Naive thymus-derived CD4-positive, alpha-beta T cell (primary cell): ENCODE measurements at regions not wholly inside any gene's neighbourhood (a gene's known extent, or its start where the extent isn't known, plus 50 kb on each side); places are given as distances from the start of the nearest gene placed in this dataset.

ENCODE experiments used
- ATAC-seq: fragments of 150-1000 bp; cut with Tn5 transposase; 2 replicates; pipeline ENCODE4 v1.10.0; 2021; ENCODE audit warnings: mild to moderate bottlenecking, moderate library complexity
- CTCF ChIA-PET: fragments of 350-600 bp; sonication (Branson Sonifier 250); formaldehyde crosslinking; loops from one replicate; lab custom pipeline; 2021; ENCODE audit warnings: antibody characterized with exemption; lab: Charles Lee
- POLR2A ChIA-PET: fragments of 350-600 bp; sonication (Branson Sonifier 250); formaldehyde crosslinking; loops from one replicate; lab custom pipeline; 2021; ENCODE audit warnings: antibody characterized with exemption, inconsistent platforms; lab: Charles Lee
- DNase-seq, 9 donors: peaks; one replicate each; pipeline versions ENCODE4 v3.0.0 to v3.0.0-alpha.2; 2020 to 2022; ENCODE audit warnings: mixed read lengths in 1 of 9
- H3K27ac ChIP-seq: one replicate; pipeline ENCODE4 v1.7.0; 2013; ENCODE audit warnings: mild to moderate bottlenecking, low read depth, low read length, moderate library complexity
- H3K27me3 ChIP-seq, 2 donors: one replicate each; pipeline ENCODE4 v1.7.0; 2013; ENCODE audit warnings: low read length in 2 of 2, mild to moderate bottlenecking in 2 of 2, moderate library complexity in 2 of 2; ENCODE audit not compliant: control insufficient read depth in 2 of 2, insufficient read depth in 2 of 2
- H3K36me3 ChIP-seq, 3 experiments: 1 replicate in 2 of 3; 2 replicates in 1 of 3; pipeline ENCODE4 v1.7.0; 2013; ENCODE audit warnings: low read length in 3 of 3, mild to moderate bottlenecking in 3 of 3, moderate library complexity in 1 of 3; ENCODE audit not compliant: insufficient read depth in 3 of 3, control insufficient read depth in 2 of 3
- H3K4me1 ChIP-seq, 2 donors: one replicate each; pipeline ENCODE4 v1.7.0; 2013; ENCODE audit warnings: low read length in 2 of 2, mild to moderate bottlenecking in 2 of 2, moderate library complexity in 1 of 2; ENCODE audit not compliant: control insufficient read depth in 2 of 2, insufficient read depth in 2 of 2
- H3K4me3 ChIP-seq: 2 replicates; pipeline ENCODE4 v1.7.0; 2013; ENCODE audit warnings: mild to moderate bottlenecking, low read length
- H3K9me3 ChIP-seq, 3 experiments: 1 replicate in 2 of 3; 2 replicates in 1 of 3; pipeline ENCODE4 v1.7.0; 2013; ENCODE audit warnings: low read length in 3 of 3; ENCODE audit not compliant: control insufficient read depth in 2 of 3
- H3K27ac Mint-ChIP-seq, 9 donors: one replicate each; pipeline ENCODE4 v1.8.0; 2020 to 2022; ENCODE audit warnings: mixed read lengths in 9 of 9, mild to moderate bottlenecking in 8 of 9, moderate library complexity in 5 of 9, inconsistent platforms in 2 of 9
- H3K27me3 Mint-ChIP-seq, 5 donors: one replicate each; pipeline ENCODE4 v1.8.0; 2021 to 2022; ENCODE audit warnings: mixed read lengths in 5 of 5, mild to moderate bottlenecking in 1 of 5
- H3K36me3 Mint-ChIP-seq, 5 donors: one replicate each; pipeline ENCODE4 v1.8.0; 2020 to 2022; ENCODE audit warnings: mixed read lengths in 5 of 5, mild to moderate bottlenecking in 3 of 5, inconsistent platforms in 1 of 5
- H3K4me1 Mint-ChIP-seq, 7 donors: one replicate each; pipeline ENCODE4 v1.8.0; 2020 to 2022; ENCODE audit warnings: mixed read lengths in 7 of 7, mild to moderate bottlenecking in 3 of 7, inconsistent platforms in 1 of 7
- H3K4me3 Mint-ChIP-seq, 10 donors: one replicate each; pipeline ENCODE4 v1.8.0; 2020 to 2022; ENCODE audit warnings: mild to moderate bottlenecking in 10 of 10, mixed read lengths in 10 of 10, moderate library complexity in 6 of 10, inconsistent platforms in 2 of 10
- H3K9me3 Mint-ChIP-seq, 11 donors: one replicate each; pipeline ENCODE4 v1.8.0; 2020 to 2022; ENCODE audit warnings: mixed read lengths in 11 of 11, mild to moderate bottlenecking in 4 of 11, inconsistent platforms in 1 of 11, moderate library complexity in 1 of 11
- intact Hi-C, 2 donors: fragments of 100-400 bp; cut with micrococcal nuclease; formaldehyde crosslinking; loops; one replicate each; pipeline ENCODE4 v1.15.1; 2023

DNA sequence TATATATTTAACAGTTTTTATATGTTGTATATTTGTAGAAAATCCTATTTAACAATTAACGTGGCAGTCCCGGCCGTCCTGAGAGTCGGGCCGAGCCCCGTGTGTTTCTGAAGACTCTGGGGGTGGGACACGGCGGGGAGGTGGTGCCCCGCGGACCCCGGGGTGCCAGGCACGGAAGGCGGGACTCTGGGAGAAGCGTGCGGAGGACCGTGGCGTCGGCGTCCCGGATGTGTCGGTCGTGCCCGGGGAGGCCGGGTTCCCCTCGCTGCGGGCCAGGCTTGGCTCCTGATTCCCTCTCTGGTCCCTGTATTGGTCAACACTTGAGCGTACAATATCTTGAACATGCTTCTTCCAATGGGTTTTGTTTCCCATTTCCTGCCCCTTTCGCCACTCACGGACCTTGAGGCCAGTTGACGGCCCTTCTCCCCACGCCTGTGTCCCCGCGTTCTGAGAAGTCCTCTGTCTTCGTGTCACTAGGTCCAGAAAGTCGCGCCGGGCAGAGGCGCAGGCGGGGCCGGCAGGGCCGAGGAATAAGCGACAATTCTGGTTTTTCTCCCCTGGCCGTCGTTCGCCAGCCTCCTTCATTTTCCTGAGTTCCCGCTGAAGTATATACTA lies 1076.7 kb downstream of the BRD1 start:
- Mint-ChIP-seq H3K4me1 (no peaks in the 10 kb centered on the region), H3K9me3 (peaks cover 0 to 3% (median 0%) of the 10 kb centered on the region in 11 donors), H3K36me3 (no peaks in the 10 kb centered on the region), H3K27ac (no peak overlapping the region), H3K4me3 (no peak overlapping the region), H3K27me3 (peaks cover 0 to 2% (median 2%) of the 10 kb centered on the region in 5 donors)
- Histone ChIP-seq H3K4me3 (no peak overlapping the region), H3K27ac (no peak overlapping the region), H3K9me3 (no peaks in the 10 kb centered on the region), H3K36me3 (no peaks in the 10 kb centered on the region), H3K4me1 (no peaks in the 10 kb centered on the region), H3K27me3 (no peaks in the 10 kb centered on the region)
- ChIA-PET CTCF (no interaction called here), POLR2A (no interaction called here)
- intact Hi-C loops: no loop called here
- DNase-seq (no peak), ATAC-seq (no peak)

DNA sequence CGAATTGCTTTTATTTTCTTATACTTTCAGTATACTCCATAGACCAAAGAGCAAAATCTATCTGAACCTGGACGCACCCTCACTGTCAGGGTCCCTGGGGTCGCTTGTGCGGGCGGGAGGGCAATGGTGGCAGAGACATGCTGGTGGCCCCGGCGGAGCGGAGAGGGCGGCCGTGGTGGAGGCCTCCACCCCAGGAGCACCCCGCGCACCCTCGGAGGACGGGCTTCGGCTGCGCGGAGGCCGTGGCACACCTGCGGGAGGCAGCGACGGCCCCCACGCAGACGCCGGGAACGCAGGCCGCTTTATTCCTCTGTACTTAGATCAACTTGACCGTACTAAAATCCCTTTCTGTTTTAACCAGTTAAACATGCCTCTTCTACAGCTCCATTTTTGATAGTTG lies 1077.4 kb downstream of the BRD1 start:
- intact Hi-C loops: no loop called here
- H3K27me3 Mint-ChIP-seq: no peaks in the 10 kb centered on the region
- Histone ChIP-seq H3K27ac (no peak overlapping the region), H3K4me1 (no peaks in the 10 kb centered on the region), H3K27me3 (no peaks in the 10 kb centered on the region), H3K9me3 (no peaks in the 10 kb centered on the region), H3K4me3 (no peak overlapping the region), H3K36me3 (no peaks in the 10 kb centered on the region)
- H3K4me1 Mint-ChIP-seq: no peaks in the 10 kb centered on the region
- ChIA-PET CTCF (no interaction called here), POLR2A (no interaction called here)
- no peak overlapping the region for H3K4me3 Mint-ChIP-seq
- H3K9me3 Mint-ChIP-seq: peaks cover 0 to 3% (median 0%) of the 10 kb centered on the region in 11 donors
- DNase-seq (no peak), ATAC-seq (no peak)
- H3K36me3 Mint-ChIP-seq: no peaks in the 10 kb centered on the region
- no peak overlapping the region for H3K27ac Mint-ChIP-seq

DNA sequence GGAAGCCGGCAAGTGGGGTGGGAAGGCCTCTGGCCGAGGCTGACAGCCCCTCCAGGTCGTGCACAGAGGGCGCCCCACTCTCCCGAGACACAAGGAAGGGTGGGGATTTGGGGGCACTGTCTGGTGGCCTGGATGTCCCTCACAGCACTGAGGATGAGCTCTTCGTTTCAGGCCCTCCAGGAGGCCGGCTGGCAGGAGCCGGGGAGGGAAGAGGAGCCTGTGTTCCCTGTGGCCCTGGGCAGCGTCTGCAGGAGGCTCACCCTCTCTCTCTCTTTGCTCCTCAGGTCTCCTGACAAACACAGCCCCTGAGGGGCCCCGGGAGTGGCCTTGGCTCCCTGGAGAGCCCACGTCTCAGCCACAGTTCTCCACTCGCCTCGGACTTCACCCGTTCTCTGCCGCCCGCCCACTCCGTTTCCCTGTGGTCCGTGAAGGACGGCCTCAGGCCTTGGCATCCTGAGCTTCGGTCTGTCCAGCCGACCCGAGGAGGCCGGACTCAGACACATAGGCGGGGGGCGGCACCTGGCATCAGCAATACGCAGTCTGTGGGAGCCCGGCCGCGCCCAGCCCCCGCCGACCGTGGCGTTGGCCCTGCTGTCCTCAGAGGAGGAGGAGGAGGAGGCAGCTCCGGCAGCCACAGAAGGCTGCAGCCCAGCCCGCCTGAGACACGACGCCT lies 1078.0 kb downstream of the BRD1 start:
- no peaks in the 10 kb centered on the region for H3K27me3 ChIP-seq
- Mint-ChIP-seq H3K36me3 (no peaks in the 10 kb centered on the region), H3K27me3 (no peaks in the 10 kb centered on the region), H3K9me3 (peaks cover 0 to 3% (median 0%) of the 10 kb centered on the region in 11 donors), H3K4me1 (no peaks in the 10 kb centered on the region), H3K27ac (no peak overlapping the region), H3K4me3 (no peak overlapping the region)
- POLR2A ChIA-PET: no interaction called here
- H3K9me3 ChIP-seq: no peaks in the 10 kb centered on the region
- no peak for DNase-seq
- H3K27ac ChIP-seq: no peak overlapping the region
- no peak overlapping the region for H3K4me3 ChIP-seq
- no peaks in the 10 kb centered on the region for H3K4me1 ChIP-seq
- no peaks in the 10 kb centered on the region for H3K36me3 ChIP-seq
- ATAC-seq: no peak
- CTCF ChIA-PET: no interaction called here
- intact Hi-C loops: no loop called here

DNA sequence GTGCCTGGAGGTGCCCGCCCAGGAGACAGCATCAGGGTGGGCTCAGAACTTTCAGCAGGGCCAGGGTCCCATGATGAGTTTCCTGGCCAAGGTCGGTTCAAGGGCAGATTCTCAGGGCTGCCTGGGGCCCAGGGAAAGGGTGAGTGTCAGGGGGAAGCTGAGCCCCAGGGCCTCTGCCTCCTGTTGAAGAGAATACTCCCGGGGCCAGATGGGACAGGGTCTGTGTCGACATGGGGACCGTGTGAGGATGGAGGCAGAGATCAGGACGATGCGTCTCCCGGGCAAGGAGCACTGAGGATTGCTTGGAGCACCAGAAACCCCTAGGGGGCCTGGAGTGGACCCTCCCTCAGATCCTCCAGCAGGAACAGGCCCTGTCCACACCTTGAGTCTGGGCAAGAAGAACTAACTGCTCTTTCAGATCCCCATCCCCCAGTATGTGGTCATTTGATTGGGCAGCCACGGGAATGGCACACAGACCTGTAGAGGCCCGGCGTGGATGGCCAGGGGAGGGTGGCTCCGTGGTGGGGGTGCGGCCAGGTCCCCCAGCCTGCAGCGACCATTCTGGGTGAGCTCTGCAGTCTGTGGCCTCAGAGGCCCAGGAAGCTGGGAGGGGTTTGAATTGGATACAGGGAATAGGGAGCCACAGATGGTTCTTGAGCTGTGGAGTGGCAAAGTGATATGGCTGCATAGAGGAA lies 1078.7 kb downstream of the BRD1 start:
- H3K36me3 Mint-ChIP-seq: no peaks in the 10 kb centered on the region
- intact Hi-C loops: no loop called here
- no peaks in the 10 kb centered on the region for H3K4me1 Mint-ChIP-seq
- H3K4me3 Mint-ChIP-seq: no peak overlapping the region
- Histone ChIP-seq H3K4me3 (no peak overlapping the region), H3K36me3 (no peaks in the 10 kb centered on the region), H3K27me3 (no peaks in the 10 kb centered on the region), H3K4me1 (no peaks in the 10 kb centered on the region), H3K27ac (no peak overlapping the region), H3K9me3 (no peaks in the 10 kb centered on the region)
- no peak overlapping the region for H3K27ac Mint-ChIP-seq
- no peaks in the 10 kb centered on the region for H3K27me3 Mint-ChIP-seq
- ATAC-seq (no peak), DNase-seq (no peak)
- peaks cover 0 to 3% (median 0%) of the 10 kb centered on the region in 11 donors for H3K9me3 Mint-ChIP-seq
- POLR2A ChIA-PET: no interaction called here
- CTCF ChIA-PET: no interaction called here

DNA sequence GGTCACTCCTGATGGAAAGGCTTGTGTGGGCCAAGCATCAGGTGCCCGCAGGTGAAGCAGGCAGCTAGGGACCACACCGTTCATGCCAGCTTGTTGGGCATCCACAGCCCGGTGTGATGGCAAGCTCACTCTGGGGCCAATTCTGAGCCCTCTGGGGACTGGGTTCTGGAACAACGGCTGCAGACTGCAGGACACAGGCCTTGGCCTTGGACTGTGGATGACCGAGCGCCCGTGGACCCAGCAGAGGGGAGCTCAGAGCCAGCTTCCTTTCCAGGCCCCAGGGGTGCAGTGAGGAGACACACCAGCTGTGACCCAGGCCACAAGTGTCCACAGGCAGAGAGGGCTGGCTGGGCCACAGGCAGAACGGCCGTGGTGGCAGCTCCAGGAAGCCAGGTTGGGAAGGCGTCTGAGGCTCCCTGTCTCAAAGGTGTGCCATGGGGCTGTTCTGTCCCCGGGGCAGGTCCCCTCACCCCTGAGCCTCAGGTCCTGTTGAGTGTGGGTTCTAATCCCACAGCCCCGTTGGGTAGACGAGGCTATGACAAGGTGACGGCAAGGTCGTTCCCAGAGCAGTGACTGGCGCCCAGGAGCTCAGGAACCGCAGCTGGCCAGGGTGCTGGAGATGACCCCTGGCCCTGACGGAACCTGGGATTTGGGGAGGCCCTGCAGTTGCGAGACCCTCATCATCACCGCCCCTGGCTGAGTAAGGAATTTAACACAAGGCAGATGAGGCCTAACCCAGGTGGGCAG lies 1079.4 kb downstream of the BRD1 start:
- H3K27ac ChIP-seq: no peak overlapping the region
- POLR2A ChIA-PET: no interaction called here
- CTCF ChIA-PET: no interaction called here
- Mint-ChIP-seq H3K27ac (no peak overlapping the region), H3K27me3 (no peaks in the 10 kb centered on the region), H3K4me3 (no peak overlapping the region), H3K36me3 (no peaks in the 10 kb centered on the region), H3K9me3 (peaks cover 0 to 3% (median 0%) of the 10 kb centered on the region in 11 donors), H3K4me1 (no peaks in the 10 kb centered on the region)
- ATAC-seq: no peak
- no peaks in the 10 kb centered on the region for H3K4me1 ChIP-seq
- no peaks in the 10 kb centered on the region for H3K27me3 ChIP-seq
- no peaks in the 10 kb centered on the region for H3K36me3 ChIP-seq
- intact Hi-C loops: no loop called here
- H3K4me3 ChIP-seq: no peak overlapping the region
- H3K9me3 ChIP-seq: no peaks in the 10 kb centered on the region
- DNase-seq: no peak

DNA sequence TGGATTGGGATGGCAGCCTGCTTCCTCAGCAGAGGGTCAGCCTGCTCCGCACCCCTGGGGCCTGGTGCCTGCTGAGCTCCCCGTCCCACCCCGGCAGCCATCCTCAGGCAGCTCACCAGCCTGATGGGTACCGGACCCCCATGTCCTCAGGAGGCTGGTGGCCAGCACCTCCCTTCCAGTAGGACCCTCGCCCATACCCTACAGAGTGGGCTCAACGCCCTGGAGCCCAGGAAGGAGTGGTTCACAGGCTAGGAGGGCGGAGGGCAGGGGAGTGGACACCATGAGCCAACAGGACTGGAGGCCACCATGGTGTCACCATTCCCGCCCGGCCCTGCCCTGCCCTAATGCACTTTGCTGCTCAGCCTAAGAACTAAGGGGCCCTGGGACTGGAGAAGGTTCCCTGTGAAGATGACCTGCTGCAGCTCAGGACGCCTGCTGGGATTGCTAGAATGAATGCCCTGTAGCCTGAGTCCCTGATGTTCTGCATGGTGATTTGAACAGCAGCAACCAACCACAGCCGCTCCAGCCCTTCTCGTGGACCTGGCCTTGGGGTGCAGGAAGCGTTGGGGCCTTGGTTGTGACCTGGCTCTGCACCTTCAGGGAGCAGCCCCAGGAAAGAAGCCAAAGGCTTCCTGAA lies 1080.8 kb downstream of the BRD1 start:
- ATAC-seq (no peak), DNase-seq (no peak)
- Histone ChIP-seq H3K4me1 (no peaks in the 10 kb centered on the region), H3K9me3 (no peaks in the 10 kb centered on the region), H3K36me3 (no peaks in the 10 kb centered on the region), H3K4me3 (no peak overlapping the region), H3K27ac (no peak overlapping the region), H3K27me3 (no peaks in the 10 kb centered on the region)
- H3K4me1 Mint-ChIP-seq: no peaks in the 10 kb centered on the region
- H3K27ac Mint-ChIP-seq: no peak overlapping the region
- H3K27me3 Mint-ChIP-seq: no peaks in the 10 kb centered on the region
- intact Hi-C loops: no loop called here
- H3K4me3 Mint-ChIP-seq: no peak overlapping the region
- peaks cover 0 to 5% (median 0%) of the 10 kb centered on the region in 11 donors for H3K9me3 Mint-ChIP-seq
- CTCF ChIA-PET: no interaction called here
- POLR2A ChIA-PET: no interaction called here
- no peaks in the 10 kb centered on the region for H3K36me3 Mint-ChIP-seq
